Liver (tissue), 8 donors: ENCODE measurements at regions not wholly inside any gene's neighbourhood (a gene's known extent, or its start where the extent isn't known, plus 50 kb on each side); places are given as distances from the start of the nearest gene placed in this dataset.

ENCODE experiments used
- DNase-seq: peaks from one replicate; pipeline ENCODE4 v3.0.0-alpha.2; 2017; ENCODE audit warnings: low spot score
- H3K27ac ChIP-seq, 2 donors: one replicate each; pipeline ENCODE4 v1.7.0; 2013; ENCODE audit warnings: inconsistent platforms in 2 of 2, low read length in 2 of 2, control low read depth in 1 of 2, low read depth in 1 of 2, mild to moderate bottlenecking in 1 of 2
- H3K27me3 ChIP-seq, 4 donors: one replicate each; pipeline versions ENCODE4 v1.6.1 to v1.7.0; 2013; ENCODE audit warnings: low read length in 3 of 4, inconsistent platforms in 1 of 4, mild to moderate bottlenecking in 1 of 4, moderate library complexity in 1 of 4; ENCODE audit not compliant: control insufficient read depth in 4 of 4, insufficient read depth in 4 of 4
- H3K36me3 ChIP-seq, 4 donors: one replicate each; pipeline versions ENCODE4 v1.6.1 to v1.7.0; 2013; ENCODE audit warnings: low read length in 3 of 4, mild to moderate bottlenecking in 3 of 4, low read depth in 1 of 4, moderate library complexity in 1 of 4; ENCODE audit not compliant: control insufficient read depth in 4 of 4, insufficient read depth in 3 of 4
- H3K4me1 ChIP-seq, 4 donors: one replicate each; pipeline versions ENCODE4 v1.6.1 to v1.7.0; 2013; ENCODE audit warnings: low read length in 3 of 4, mild to moderate bottlenecking in 3 of 4, moderate library complexity in 1 of 4; ENCODE audit not compliant: control insufficient read depth in 4 of 4, insufficient read depth in 4 of 4
- H3K4me3 ChIP-seq, 3 donors: one replicate each; pipeline versions ENCODE4 v1.6.1 to v1.7.0; 2013; ENCODE audit warnings: low read length in 3 of 3, control low read depth in 1 of 3, low read depth in 1 of 3, mild to moderate bottlenecking in 1 of 3
- H3K9ac ChIP-seq, 2 donors: one replicate each; pipeline ENCODE4 v1.7.0; 2013; ENCODE audit warnings: low read length in 2 of 2, mild to moderate bottlenecking in 2 of 2, moderate library complexity in 2 of 2, control low read depth in 1 of 2, low read depth in 1 of 2
- H3K9me3 ChIP-seq, 4 donors: one replicate each; pipeline versions ENCODE4 v1.6.1 to v1.7.0; 2013; ENCODE audit warnings: low read length in 3 of 4; ENCODE audit not compliant: control insufficient read depth in 4 of 4
- CTCF ChIP-seq: fragments of 150-350 bp; IDR thresholded peaks from 2 replicates; pipeline ENCODE4 v1.5.1; 2017; ENCODE audit warnings: improper control_type of control experiment, low read depth, low read length; ENCODE audit not compliant: missing input control
- EGR1 ChIP-seq, 2 donors: IDR thresholded peaks; 2 replicates each; pipeline ENCODE4 v1.6.1; 2016 to 2018; ENCODE audit warnings: antibody characterized with exemption in 2 of 2, low read depth in 2 of 2
- FOXA1 ChIP-seq: IDR thresholded peaks from 2 replicates; pipeline ENCODE4 v1.6.1; 2016; ENCODE audit warnings: antibody characterized with exemption
- FOXA2 ChIP-seq: IDR thresholded peaks from 2 replicates; pipeline ENCODE4 v1.6.1; 2016; ENCODE audit warnings: antibody characterized with exemption
- GABPA ChIP-seq, 2 donors: IDR thresholded peaks in 1 of 2; conservative IDR thresholded peaks in 1 of 2; 2 replicates each; pipeline ENCODE4 v1.6.1; 2016; ENCODE audit warnings: antibody characterized with exemption in 2 of 2, mild to moderate bottlenecking in 1 of 2, moderate library complexity in 1 of 2
- HNF4A ChIP-seq, 2 donors: conservative IDR thresholded peaks; 2 replicates each; pipeline ENCODE4 v1.6.1; 2016; ENCODE audit warnings: antibody characterized with exemption in 2 of 2, mild to moderate bottlenecking in 2 of 2
- HNF4G ChIP-seq: IDR thresholded peaks from 2 replicates; pipeline ENCODE4 v1.6.1; 2016; ENCODE audit warnings: antibody characterized with exemption
- JUND ChIP-seq, 2 donors: IDR thresholded peaks; 2 replicates each; pipeline ENCODE4 v1.6.1; 2016; ENCODE audit warnings: antibody characterized with exemption in 2 of 2
- MAX ChIP-seq: IDR thresholded peaks from 2 replicates; pipeline ENCODE4 v1.6.1; 2016; ENCODE audit warnings: antibody characterized with exemption
- NR2F2 ChIP-seq: IDR thresholded peaks from 2 replicates; pipeline ENCODE4 v1.6.1; 2016; ENCODE audit warnings: antibody characterized with exemption
- RAD21 ChIP-seq, 2 donors: IDR thresholded peaks; 2 replicates each; pipeline ENCODE4 v1.6.1; 2016; ENCODE audit warnings: antibody characterized with exemption in 2 of 2, mild to moderate bottlenecking in 2 of 2
- REST ChIP-seq: IDR thresholded peaks from 2 replicates; pipeline ENCODE4 v1.6.1; 2016; ENCODE audit warnings: antibody characterized with exemption, mild to moderate bottlenecking
- RXRA ChIP-seq, 2 donors: IDR thresholded peaks; 2 replicates each; pipeline ENCODE4 v1.6.1; 2017 to 2018; ENCODE audit warnings: antibody characterized with exemption in 2 of 2, mild to moderate bottlenecking in 1 of 2
- SP1 ChIP-seq: IDR thresholded peaks from 2 replicates; pipeline ENCODE4 v1.6.1; 2018; ENCODE audit warnings: antibody characterized with exemption, mild to moderate bottlenecking
- TAF1 ChIP-seq: conservative IDR thresholded peaks from 2 replicates; pipeline ENCODE4 v1.6.1; 2016; ENCODE audit warnings: antibody characterized with exemption, mild to moderate bottlenecking
- YY1 ChIP-seq: IDR thresholded peaks from 2 replicates; pipeline ENCODE4 v1.6.1; 2016; ENCODE audit warnings: antibody characterized with exemption, mild to moderate bottlenecking
- ZBTB33 ChIP-seq: IDR thresholded peaks from 2 replicates; pipeline ENCODE4 v1.6.1; 2016; ENCODE audit warnings: antibody characterized with exemption
- WGBS: extraction: QIAGEN DNeasy Blood & Tissue Kit; methylation state at CpG from one replicate; pipeline ENCODE4 v1.1.7; 2013; 5-methylcytosine and 5-hydroxymethylcytosine counted together
- donor health status: healthy.
- donor health status: healthy.
- donor health status: healthy.
- donor health status: healthy.
- donor health status: healthy.

GRCh38 chr17:74049967-74050458 lies 153.5 kb upstream of the RPL38 start:
- DNase-seq, result no peak
- 41% methylated on average over 10 of the region's 10 CpGs for WGBS
- TF ChIP-seq NR2F2, result no peak
- no peak for TF ChIP-seq HNF4G
- no peak for TF ChIP-seq REST
- TF ChIP-seq YY1, result no peak
- TF ChIP-seq RXRA (IDR thresholded peaks at IDR 0.05), result no peak
- TF ChIP-seq TAF1, result no peak
- no peak for TF ChIP-seq JUND (IDR thresholded peaks at IDR 0.05)
- no peak for TF ChIP-seq SP1
- TF ChIP-seq EGR1 (IDR thresholded peaks at IDR 0.05; ENCODE audit: low read depth in 2 of 2), result no peak
- TF ChIP-seq FOXA1, result no peak
- no peak for TF ChIP-seq ZBTB33
- no peak for TF ChIP-seq HNF4A (conservative IDR thresholded peaks at IDR 0.05)
- no peak for TF ChIP-seq MAX
- no peak for TF ChIP-seq GABPA (IDR thresholded peaks at IDR 0.05 in 1 of 2, conservative IDR thresholded peaks at IDR 0.05 in 1 of 2)
- TF ChIP-seq FOXA2, result no peak
- TF ChIP-seq CTCF, result no peak
- no peak overlapping the region for H3K4me3 ChIP-seq
- peaks cover 0 to 8% (median under 1%) of the 10 kb centered on the region in 4 donors for H3K27me3 ChIP-seq
- H3K9ac ChIP-seq, result no peak overlapping the region
- no peaks in the 10 kb centered on the region for H3K9me3 ChIP-seq
- H3K36me3 ChIP-seq, result no peaks in the 10 kb centered on the region
- H3K27ac ChIP-seq, result no peak overlapping the region
- no peaks in the 10 kb centered on the region for H3K4me1 ChIP-seq

- Histone ChIP-seq H3K9ac (no peak overlapping the region), H3K36me3 (no peaks in the 10 kb centered on the region), H3K27me3 (peaks cover 0 to 13% (median 3%) of the 10 kb centered on the region in 4 donors), H3K9me3 (no peaks in the 10 kb centered on the region), H3K27ac (no peak overlapping the region), H3K4me3 (no peak overlapping the region), H3K4me1 (no peaks in the 10 kb centered on the region)
- 74% methylated on average over 8 of the region's 8 CpGs for WGBS
- TF ChIP-seq SP1, result no peak
- TF ChIP-seq JUND (IDR thresholded peaks at IDR 0.05), result no peak
- no peak for TF ChIP-seq RAD21 (IDR thresholded peaks at IDR 0.05)
- TF ChIP-seq MAX, result no peak
- no peak for TF ChIP-seq CTCF
- TF ChIP-seq EGR1 (IDR thresholded peaks at IDR 0.05; ENCODE audit: low read depth in 2 of 2), result no peak
- no peak for TF ChIP-seq REST
- TF ChIP-seq HNF4G, result no peak
- TF ChIP-seq YY1, result no peak
- no peak for TF ChIP-seq RXRA (IDR thresholded peaks at IDR 0.05)
- TF ChIP-seq HNF4A (conservative IDR thresholded peaks at IDR 0.05), result no peak
- TF ChIP-seq FOXA2, result no peak
- TF ChIP-seq NR2F2, result no peak
- DNase-seq, result no peak
These were observed 152.1 kb upstream of the RPL38 start for GRCh38 chr17:74051348-74051747.
